HFF-Myc (cell line): ENCODE measurements at regions not wholly inside any gene's neighbourhood (a gene's known extent, or its start where the extent isn't known, plus 50 kb on each side); places are given as distances from the start of the nearest gene placed in this dataset.

Experiments
- DNase-seq: peaks from one replicate; pipeline ENCODE4 v3.0.0-alpha.2; 2011; ENCODE audit warnings: low read depth; ENCODE audit errors: extremely low read depth
- H3K4me3 ChIP-seq: replicated peaks from 2 replicates; pipeline ENCODE4 v1.5.1; 2011; ENCODE audit warnings: low read depth, mild to moderate bottlenecking, control low read depth, low read length
- CTCF ChIP-seq: IDR thresholded peaks from 2 replicates; pipeline ENCODE4 v1.5.1; 2012; ENCODE audit warnings: mild to moderate bottlenecking, low read depth, low read length, control low read depth; ENCODE audit errors: missing control alignments

- TF ChIP-seq CTCF = no peak
- H3K4me3 ChIP-seq = no peak overlapping the region
- DNase-seq = no peak
These were observed 123.3 kb downstream of the AXIN2 start for GRCh38 chr17:65438173-65438572.

- no peak for DNase-seq
These were observed 124.6 kb downstream of the AXIN2 start for GRCh38 chr17:65436871-65437270.

GRCh38 chr17:65434878-65435277, 126.6 kb downstream of the AXIN2 start:
- DNase-seq = no peak
- H3K4me3 ChIP-seq = no peak overlapping the region
- TF ChIP-seq CTCF = no peak

More at GRCh38 chr17:65436871-65437270, 124.6 kb downstream of the AXIN2 start:
- TF ChIP-seq CTCF = no peak
- no peak overlapping the region for H3K4me3 ChIP-seq

GRCh38 chr17:65434251-65434650, 127.2 kb downstream of the AXIN2 start:
- no peak for DNase-seq
- no peak overlapping the region for H3K4me3 ChIP-seq
- TF ChIP-seq CTCF = no peak

- TF ChIP-seq CTCF = no peak
- no peak for DNase-seq
- no peak overlapping the region for H3K4me3 ChIP-seq
These were observed 127.9 kb downstream of the AXIN2 start for GRCh38 chr17:65433592-65433991.

GRCh38 chr17:65433157-65433556, 128.3 kb downstream of the AXIN2 start:
- no peak for TF ChIP-seq CTCF
- no peak for DNase-seq
- no peak overlapping the region for H3K4me3 ChIP-seq

- DNase-seq = no peak
- TF ChIP-seq CTCF = no peak
- H3K4me3 ChIP-seq = no peak overlapping the region
These were observed 130.3 kb downstream of the AXIN2 start for GRCh38 chr17:65431116-65431515.
